ENCODE measurements at regions not wholly inside any gene's neighbourhood (a gene's known extent, or its start where the extent isn't known, plus 50 kb on each side); places are given as distances from the start of the nearest gene placed in this dataset.

GRCh38 chr3:137866001-137866400 lies 101.9 kb downstream of the SOX14 start:
- in situ Hi-C loops (cut with HindIII; ENCODE audit: low pct_unique_long_range_greater_than_20kb, low sequenced_read_pairs), result no loop called here
- POLR2A ChIA-PET, result no interaction called here
- TF ChIP-seq POLR2AphosphoS5 (IDR thresholded peaks at IDR 0.05; ENCODE audit: low read depth, low read length) (no peak), SIN3A (IDR thresholded peaks at IDR 0.05; ENCODE audit: borderline replicate concordance, insufficient read depth, low read depth, low read length) (no peak), REST (IDR thresholded peaks at IDR 0.05; ENCODE audit: insufficient read depth in 1 of 2, low read depth in 2 of 2, low read length in 1 of 2) (no peak), TCF7L2 (IDR thresholded peaks at IDR 0.05; ENCODE audit: low read depth, low read length) (no peak), CTCF (IDR thresholded peaks at IDR 0.05) (no peak)

GRCh38 chr3:137866933-137867332 lies 102.8 kb downstream of the SOX14 start:
- intact Hi-C loops (cut with micrococcal nuclease; ENCODE audit: unreplicated experiment), result no loop called here
- H3K9me3 ChIP-seq (ENCODE audit: control insufficient read depth, insufficient read depth, low read depth, low read length), result no peaks in the 10 kb centered on the region
- H3K4me3 ChIP-seq (ENCODE audit: low read depth in 2 of 2, low read length in 2 of 2), result no peak overlapping the region
- POLR2A ChIA-PET, result no interaction called here
- ATAC-seq (no peak), DNase-seq (ENCODE audit: low read depth, low spot score) (no peak)
- CTCF ChIA-PET, result no interaction called here
- TF ChIP-seq CTCF (IDR thresholded peaks at IDR 0.05), result no peak
- in situ Hi-C loops (cut with HindIII; ENCODE audit: low pct_unique_long_range_greater_than_20kb, low sequenced_read_pairs), result no loop called here
- no peak overlapping the region for H3K27ac ChIP-seq (ENCODE audit: low read length)
- H3K4me1 ChIP-seq (ENCODE audit: control insufficient read depth, insufficient read depth, low read length), result no peaks in the 10 kb centered on the region
- no peaks in the 10 kb centered on the region for H3K36me3 ChIP-seq (ENCODE audit: control insufficient read depth, insufficient read depth, low read length)
- BruUV-seq (replicated peaks), result no TSS peak
- H3K27me3 ChIP-seq (ENCODE audit: control insufficient read depth, insufficient read depth, low read length), result no peaks in the 10 kb centered on the region; the same call in 1 of the 2 replicates

More at GRCh38 chr3:137866001-137866400, 101.9 kb downstream of the SOX14 start:
- H3K27ac ChIP-seq (ENCODE audit: low read length), result no peak overlapping the region
- H3K27me3 ChIP-seq (ENCODE audit: control insufficient read depth, insufficient read depth, low read length), result no peaks in the 10 kb centered on the region; the same call in 1 of the 2 replicates
- no peaks in the 10 kb centered on the region for H3K9me3 ChIP-seq (ENCODE audit: control insufficient read depth, insufficient read depth, low read depth, low read length)
- DNase-seq (ENCODE audit: low read depth, low spot score) (no peak), ATAC-seq (no peak)
- H3K4me1 ChIP-seq (ENCODE audit: control insufficient read depth, insufficient read depth, low read length), result no peaks in the 10 kb centered on the region
- intact Hi-C loops (cut with micrococcal nuclease; ENCODE audit: unreplicated experiment), result no loop called here
- BruUV-seq (replicated peaks), result no TSS peak
- CTCF ChIA-PET, result no interaction called here
- H3K4me3 ChIP-seq (ENCODE audit: low read depth in 2 of 2, low read length in 2 of 2), result no peak overlapping the region
- no peaks in the 10 kb centered on the region for H3K36me3 ChIP-seq (ENCODE audit: control insufficient read depth, insufficient read depth, low read length)

- intact Hi-C loops (cut with micrococcal nuclease; ENCODE audit: unreplicated experiment), result no loop called here
- ATAC-seq, result no peak
These were observed 103.5 kb downstream of the SOX14 start for GRCh38 chr3:137867611-137868010.

More at GRCh38 chr3:137867611-137868010, 103.5 kb downstream of the SOX14 start:
- Histone ChIP-seq H3K4me3 (ENCODE audit: low read depth in 2 of 2, low read length in 2 of 2) (no peak overlapping the region), H3K36me3 (ENCODE audit: control insufficient read depth, insufficient read depth, low read length) (no peaks in the 10 kb centered on the region), H3K27ac (ENCODE audit: low read length) (no peak overlapping the region), H3K27me3 (ENCODE audit: control insufficient read depth, insufficient read depth, low read length) (no peaks in the 10 kb centered on the region; the same call in 1 of the 2 replicates), H3K4me1 (ENCODE audit: control insufficient read depth, insufficient read depth, low read length) (no peaks in the 10 kb centered on the region), H3K9me3 (ENCODE audit: control insufficient read depth, insufficient read depth, low read depth, low read length) (no peaks in the 10 kb centered on the region)
- no TSS peak for BruUV-seq (replicated peaks)
- no peak for TF ChIP-seq POLR2AphosphoS5 (IDR thresholded peaks at IDR 0.05; ENCODE audit: low read depth, low read length)
- POLR2A ChIA-PET, result no interaction called here
- DNase-seq (ENCODE audit: low read depth, low spot score), result no peak
- CTCF ChIA-PET, result no interaction called here
- in situ Hi-C loops (cut with HindIII; ENCODE audit: low pct_unique_long_range_greater_than_20kb, low sequenced_read_pairs), result no loop called here
